Kidney (tissue), 13 donors: ENCODE measurements at regions not wholly inside any gene's neighbourhood (a gene's known extent, or its start where the extent isn't known, plus 50 kb on each side); places are given as distances from the start of the nearest gene placed in this dataset.
A peak's percentile ranks its signal among the peaks of the same experiment; 100 is the strongest.

Experiments
- DNase-seq, 5 donors: peaks; one replicate each; pipeline ENCODE4 v3.0.0-alpha.2; 2013 to 2020
- FAIRE-seq: peaks from 2 replicates; lab custom pipeline; 2012; peaks lifted over from hg19 to GRCh38; lab: Jason Lieb, UNC
- H3K27ac ChIP-seq, 2 donors: one replicate each; pipeline ENCODE4 v1.7.0; 2013; ENCODE audit warnings: low read depth in 2 of 2, low read length in 2 of 2, inconsistent platforms in 1 of 2
- H3K27me3 ChIP-seq: one replicate; pipeline ENCODE4 v1.7.1; 2013; ENCODE audit warnings: low read length, inconsistent platforms; ENCODE audit not compliant: control insufficient read depth, insufficient read depth
- H3K36me3 ChIP-seq, 3 donors: one replicate each; pipeline versions ENCODE4 v1.7.0 to v1.7.1; 2013; ENCODE audit warnings: low read length in 3 of 3, control low read depth in 1 of 3, inconsistent platforms in 1 of 3; ENCODE audit not compliant: insufficient read depth in 3 of 3, control insufficient read depth in 2 of 3
- H3K4me1 ChIP-seq, 3 donors: one replicate each; pipeline versions ENCODE4 v1.7.0 to v1.7.1; 2013; ENCODE audit warnings: low read length in 3 of 3, inconsistent platforms in 1 of 3, low read depth in 1 of 3; ENCODE audit not compliant: control insufficient read depth in 2 of 3, insufficient read depth in 2 of 3
- H3K4me3 ChIP-seq, 3 donors: one replicate each; pipeline versions ENCODE4 v1.7.0 to v1.8.1; 2013; ENCODE audit warnings: low read length in 3 of 3, control low read depth in 1 of 3, inconsistent platforms in 1 of 3
- H3K9ac ChIP-seq, 3 donors: one replicate each; pipeline versions ENCODE4 v1.7.0 to v1.7.1; 2013; ENCODE audit warnings: low read length in 3 of 3, control low read depth in 1 of 3, inconsistent platforms in 1 of 3
- H3K9me3 ChIP-seq, 3 donors: one replicate each; pipeline versions ENCODE4 v1.7.0 to v1.7.1; 2013; ENCODE audit warnings: low read length in 3 of 3, control low read depth in 1 of 3, inconsistent platforms in 1 of 3; ENCODE audit not compliant: control insufficient read depth in 2 of 3, insufficient read depth in 1 of 3
- CTCF ChIP-seq: IDR thresholded peaks from 3 replicates; pipeline ENCODE4 v1.5.1; 2012; ENCODE audit warnings: mild to moderate bottlenecking, moderate library complexity, borderline replicate concordance; ENCODE audit not compliant: insufficient read depth; ENCODE audit errors: extremely low read depth
- intact Hi-C: fragments of 100-400 bp; cut with DNase I; formaldehyde crosslinking; loops from one replicate; pipeline ENCODE4 v1.11.1; 2022
- donor health status: control.
- donor health status: control.
- donor health status: control.
- donor health status: control.
- donor health status: control.
- donor health status: DM: yes; HTN: yes; CAD: no.
- donor health status: Normal renal cell carcinoma (clear cell type).

DNA sequence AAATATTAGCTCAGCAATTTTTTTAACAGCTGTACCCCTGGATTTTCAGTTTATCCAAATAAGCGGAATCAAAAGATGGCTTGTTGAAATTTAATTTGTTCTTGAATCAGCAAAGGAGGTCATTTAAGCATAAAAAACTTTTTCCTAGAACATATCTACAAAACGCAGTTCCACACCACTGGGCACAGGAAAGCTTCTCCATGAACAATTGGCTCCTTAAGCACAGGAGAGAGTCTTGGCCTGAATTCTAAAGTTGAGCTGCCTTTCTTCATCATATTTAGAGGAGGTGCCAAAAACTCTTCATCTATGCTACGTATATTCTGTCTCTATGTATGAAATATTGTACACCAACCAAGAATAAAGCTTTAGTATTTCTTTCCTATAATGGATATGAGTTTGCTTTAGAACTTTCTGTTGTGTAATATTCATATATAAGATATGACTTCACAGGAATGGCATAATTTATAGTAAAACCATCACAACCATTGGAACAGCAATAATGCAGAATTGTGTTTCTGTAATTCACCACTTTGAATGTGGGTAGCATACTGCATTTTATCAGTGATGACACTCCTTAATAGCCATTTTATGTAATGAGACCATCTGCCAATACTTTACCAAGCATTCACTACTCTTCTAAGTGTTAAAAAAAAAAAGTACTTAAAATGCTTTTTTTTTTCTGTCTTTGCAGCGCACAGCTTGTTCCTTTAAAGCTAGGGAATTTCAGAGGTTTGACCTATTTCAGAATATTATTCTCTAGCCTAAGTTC, 263.7 kb downstream of the SLITRK6 start:
- no peaks in the 10 kb centered on the region for H3K36me3 ChIP-seq
- TF ChIP-seq CTCF: no peak
- no peaks in the 10 kb centered on the region for H3K4me1 ChIP-seq
- FAIRE-seq: no peak
- no peaks in the 10 kb centered on the region for H3K9me3 ChIP-seq
- intact Hi-C loops: no loop called here
- no peak overlapping the region for H3K9ac ChIP-seq
- H3K27me3 ChIP-seq: no peaks in the 10 kb centered on the region
- DNase-seq: no peak
- H3K27ac ChIP-seq: no peak overlapping the region
- no peak overlapping the region for H3K4me3 ChIP-seq

- no peaks in the 10 kb centered on the region for H3K36me3 ChIP-seq
- DNase-seq (no peak), FAIRE-seq (peak; percentile 50)
- no peak overlapping the region for H3K4me3 ChIP-seq
- H3K27ac ChIP-seq: no peak overlapping the region
- H3K4me1 ChIP-seq: no peaks in the 10 kb centered on the region
- intact Hi-C loops: no loop called here
- H3K9ac ChIP-seq: no peak overlapping the region
- TF ChIP-seq CTCF: no peak
- H3K27me3 ChIP-seq: no peaks in the 10 kb centered on the region
- H3K9me3 ChIP-seq: no peaks in the 10 kb centered on the region
Measured at GRCh38 chr13:85533911-85534310, 265.3 kb downstream of the SLITRK6 start.

- no peak overlapping the region for H3K9ac ChIP-seq
- no peaks in the 10 kb centered on the region for H3K36me3 ChIP-seq
- no peak overlapping the region for H3K27ac ChIP-seq
- no peak for TF ChIP-seq CTCF
- DNase-seq (no peak), FAIRE-seq (no peak)
- intact Hi-C loops: no loop called here
- no peaks in the 10 kb centered on the region for H3K9me3 ChIP-seq
- no peaks in the 10 kb centered on the region for H3K27me3 ChIP-seq
- H3K4me1 ChIP-seq: no peaks in the 10 kb centered on the region
- H3K4me3 ChIP-seq: no peak overlapping the region
Measured at GRCh38 chr13:85529218-85529594, 270.0 kb downstream of the SLITRK6 start.
